ENCODE measurements at regions not wholly inside any gene's neighbourhood (a gene's known extent, or its start where the extent isn't known, plus 50 kb on each side); places are given as distances from the start of the nearest gene placed in this dataset.

DNA sequence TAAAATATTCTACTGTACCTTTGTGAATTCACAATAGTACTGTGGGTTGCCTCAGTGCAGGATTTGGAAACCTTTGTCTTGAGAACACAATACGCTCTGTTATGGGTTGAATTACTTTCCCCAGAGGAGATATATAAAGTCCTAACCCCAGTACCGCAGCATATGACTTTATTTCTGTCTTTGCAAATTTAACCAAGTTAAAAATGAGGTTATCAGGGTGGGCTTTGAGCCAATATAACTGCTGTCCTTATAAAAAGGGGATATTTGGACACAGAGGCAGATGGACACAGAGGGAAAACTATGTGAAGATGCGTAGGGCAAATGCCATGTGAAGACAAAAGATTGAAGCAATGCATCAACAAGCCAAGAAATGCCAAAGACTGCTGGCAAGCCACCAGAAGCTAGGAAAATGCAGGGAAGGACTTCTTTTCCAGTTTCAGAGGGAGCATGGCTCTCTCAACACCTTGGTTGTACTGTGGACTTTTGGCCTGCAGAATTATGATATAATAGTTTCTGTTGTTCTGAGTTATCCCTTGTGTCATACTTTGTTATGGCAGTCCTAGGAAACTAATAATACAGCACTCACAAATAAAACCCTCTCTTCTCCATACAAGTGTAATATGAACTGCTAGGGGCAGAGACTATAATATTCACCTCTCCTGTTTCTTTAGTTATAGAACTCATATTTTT, 292.6 kb upstream of the SPTLC3 start:
- H3K4me3 ChIP-seq (ENCODE audit: low read length): no peak overlapping the region

GRCh38 chr20:12717061-12717460, 291.7 kb upstream of the SPTLC3 start:
- TF ChIP-seq, protein P1, sequence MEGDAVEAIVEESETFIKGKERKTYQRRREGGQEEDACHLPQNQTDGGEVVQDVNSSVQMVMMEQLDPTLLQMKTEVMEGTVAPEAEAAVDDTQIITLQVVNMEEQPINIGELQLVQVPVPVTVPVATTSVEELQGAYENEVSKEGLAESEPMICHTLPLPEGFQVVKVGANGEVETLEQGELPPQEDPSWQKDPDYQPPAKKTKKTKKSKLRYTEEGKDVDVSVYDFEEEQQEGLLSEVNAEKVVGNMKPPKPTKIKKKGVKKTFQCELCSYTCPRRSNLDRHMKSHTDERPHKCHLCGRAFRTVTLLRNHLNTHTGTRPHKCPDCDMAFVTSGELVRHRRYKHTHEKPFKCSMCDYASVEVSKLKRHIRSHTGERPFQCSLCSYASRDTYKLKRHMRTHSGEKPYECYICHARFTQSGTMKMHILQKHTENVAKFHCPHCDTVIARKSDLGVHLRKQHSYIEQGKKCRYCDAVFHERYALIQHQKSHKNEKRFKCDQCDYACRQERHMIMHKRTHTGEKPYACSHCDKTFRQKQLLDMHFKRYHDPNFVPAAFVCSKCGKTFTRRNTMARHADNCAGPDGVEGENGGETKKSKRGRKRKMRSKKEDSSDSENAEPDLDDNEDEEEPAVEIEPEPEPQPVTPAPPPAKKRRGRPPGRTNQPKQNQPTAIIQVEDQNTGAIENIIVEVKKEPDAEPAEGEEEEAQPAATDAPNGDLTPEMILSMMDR (conservative IDR thresholded peaks at IDR 0.05; ENCODE audit: low read depth, low read length): no peak
- no peak overlapping the region for H3K4me3 ChIP-seq (ENCODE audit: low read length)
- DNase-seq (ENCODE audit: low read depth): no peak

More for the DNA sequence above, 292.6 kb upstream of the SPTLC3 start:
- no peak for DNase-seq (ENCODE audit: low read depth)
- TF ChIP-seq, protein P1 (conservative IDR thresholded peaks at IDR 0.05; ENCODE audit: low read depth, low read length): no peak

- H3K4me3 ChIP-seq (ENCODE audit: low read length): no peak overlapping the region
- TF ChIP-seq, protein P1 (conservative IDR thresholded peaks at IDR 0.05; ENCODE audit: low read depth, low read length): no peak
- DNase-seq (ENCODE audit: low read depth): no peak
Observed at GRCh38 chr20:12718619-12719018, 290.2 kb upstream of the SPTLC3 start.

DNA sequence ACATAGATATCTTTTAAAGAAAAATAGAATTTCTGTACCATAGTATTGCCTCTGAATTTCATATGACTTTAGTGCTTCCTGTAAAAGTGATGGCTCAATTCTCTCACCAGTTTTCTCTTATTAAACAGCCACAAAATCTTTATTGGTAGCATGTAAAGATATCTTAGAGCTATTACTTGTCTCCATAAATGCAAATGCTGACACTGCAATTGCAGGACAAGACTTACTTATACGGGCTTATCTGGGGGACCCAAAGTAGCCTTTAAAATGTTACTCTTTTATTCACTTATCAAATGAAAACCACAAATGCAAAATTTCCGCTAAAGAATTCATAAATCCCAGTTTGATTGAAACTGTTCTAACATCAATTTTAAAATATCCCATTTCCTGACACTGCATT, 287.1 kb upstream of the SPTLC3 start:
- TF ChIP-seq, protein P1 (conservative IDR thresholded peaks at IDR 0.05; ENCODE audit: low read depth, low read length): no peak
- H3K4me3 ChIP-seq (ENCODE audit: low read length): no peak overlapping the region
- no peak for DNase-seq (ENCODE audit: low read depth)

- TF ChIP-seq, protein P1 (conservative IDR thresholded peaks at IDR 0.05; ENCODE audit: low read depth, low read length): no peak
- DNase-seq (ENCODE audit: low read depth): no peak
- no peak overlapping the region for H3K4me3 ChIP-seq (ENCODE audit: low read length)
Observed at GRCh38 chr20:12722091-12722490, 286.7 kb upstream of the SPTLC3 start.

DNA sequence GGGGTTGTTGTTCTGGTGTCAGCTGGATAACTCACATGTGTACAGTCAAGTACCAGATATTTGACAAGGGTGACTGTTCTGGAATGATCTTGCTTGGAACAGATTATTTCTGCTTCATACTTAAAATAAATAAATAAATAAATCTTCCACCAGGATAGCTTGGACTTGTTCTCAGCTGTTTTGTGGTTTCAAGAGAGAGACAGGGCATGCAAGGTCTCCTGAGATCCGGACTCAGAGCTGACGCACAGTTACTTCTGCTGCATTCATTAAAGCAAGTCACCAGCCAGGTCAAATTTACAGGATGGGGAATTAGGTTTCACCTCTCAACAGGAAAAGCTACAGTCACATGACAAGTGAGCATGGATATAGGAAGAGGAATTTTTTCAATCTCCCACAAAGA, 285.0 kb upstream of the SPTLC3 start:
- H3K4me3 ChIP-seq (ENCODE audit: low read length): no peak overlapping the region
- TF ChIP-seq, protein P1 (conservative IDR thresholded peaks at IDR 0.05; ENCODE audit: low read depth, low read length): no peak
- no peak for DNase-seq (ENCODE audit: low read depth)

- H3K4me3 ChIP-seq (ENCODE audit: low read length): no peak overlapping the region
- no peak for DNase-seq (ENCODE audit: low read depth)
- TF ChIP-seq, protein P1 (conservative IDR thresholded peaks at IDR 0.05; ENCODE audit: low read depth, low read length): no peak
Observed at GRCh38 chr20:12728782-12729181, 280.0 kb upstream of the SPTLC3 start.
